Trophoblast cell (in vitro differentiated cells and primary cell): ENCODE measurements at regions not wholly inside any gene's neighbourhood (a gene's known extent, or its start where the extent isn't known, plus 50 kb on each side); places are given as distances from the start of the nearest gene placed in this dataset.
A peak's percentile ranks its signal among the peaks of the same experiment; 100 is the strongest.
"Not testable (repeated sequence)": the region's sequence is repeated elsewhere in the genome, so short reads cannot be mapped to it uniquely, and the experiment has no call there.

Experiments used
- DNase-seq, 2 donors: peaks; one replicate each; pipeline ENCODE4 v3.0.0-alpha.2; 2016
- H2AFZ ChIP-seq: 2 replicates; pipeline ENCODE4 v1.6.1; 2013; ENCODE audit warnings: low read length, moderate library complexity, mild to moderate bottlenecking; ENCODE audit not compliant: insufficient read depth, poor library complexity
- H2AK5ac ChIP-seq: 2 replicates; pipeline ENCODE4 v1.6.1; 2013; ENCODE audit warnings: mild to moderate bottlenecking, low read length
- H2BK120ac ChIP-seq: 2 replicates; pipeline ENCODE4 v1.6.1; 2013; ENCODE audit warnings: low read length, mild to moderate bottlenecking, moderate library complexity; ENCODE audit not compliant: insufficient read depth, poor library complexity
- H2BK12ac ChIP-seq: 2 replicates; pipeline ENCODE4 v1.6.1; 2013; ENCODE audit warnings: mild to moderate bottlenecking, low read length, moderate library complexity
- H2BK5ac ChIP-seq: 2 replicates; pipeline ENCODE4 v1.6.1; 2013; ENCODE audit warnings: low read length, low read depth, moderate library complexity, mild to moderate bottlenecking; ENCODE audit not compliant: poor library complexity
- H3K14ac ChIP-seq: 2 replicates; pipeline ENCODE4 v1.6.1; 2013; ENCODE audit warnings: mild to moderate bottlenecking, low read length
- H3K18ac ChIP-seq: 2 replicates; pipeline ENCODE4 v1.6.1; 2013; ENCODE audit warnings: mild to moderate bottlenecking, low read length
- H3K23ac ChIP-seq: 2 replicates; pipeline ENCODE4 v1.6.1; 2013; ENCODE audit warnings: low read length
- H3K27ac ChIP-seq: 2 replicates; pipeline ENCODE4 v1.5.1; 2013; ENCODE audit warnings: low read depth, mild to moderate bottlenecking, inconsistent platforms, low read length, moderate library complexity
- H3K27me3 ChIP-seq: 2 replicates; pipeline ENCODE4 v1.6.1; 2013; ENCODE audit warnings: inconsistent platforms, mild to moderate bottlenecking, low read length, moderate library complexity; ENCODE audit not compliant: insufficient read depth
- H3K36me3 ChIP-seq, 2 experiments: 1 replicate in 1 of 2; 2 replicates in 1 of 2; pipeline ENCODE4 v1.6.1; 2013; ENCODE audit warnings: low read length in 2 of 2, mild to moderate bottlenecking in 2 of 2, moderate library complexity in 1 of 2; ENCODE audit not compliant: insufficient read depth in 2 of 2, control insufficient read depth in 1 of 2
- H3K4ac ChIP-seq: 2 replicates; pipeline ENCODE4 v1.6.1; 2013; ENCODE audit warnings: low read depth, mild to moderate bottlenecking, low read length, moderate library complexity
- H3K4me1 ChIP-seq, 2 experiments: 1 replicate in 1 of 2; 2 replicates in 1 of 2; pipeline ENCODE4 v1.6.1; 2013; ENCODE audit warnings: low read length in 2 of 2, mild to moderate bottlenecking in 2 of 2, moderate library complexity in 1 of 2; ENCODE audit not compliant: insufficient read depth in 2 of 2, control insufficient read depth in 1 of 2
- H3K4me2 ChIP-seq: 2 replicates; pipeline ENCODE4 v1.6.1; 2013; ENCODE audit warnings: inconsistent platforms, mild to moderate bottlenecking, low read length, moderate library complexity
- H3K4me3 ChIP-seq: 2 replicates; pipeline ENCODE4 v1.5.1; 2013; ENCODE audit warnings: mild to moderate bottlenecking, low read depth, low read length, inconsistent platforms
- H3K79me1 ChIP-seq: one replicate; pipeline ENCODE4 v1.6.1; 2013; ENCODE audit warnings: low read length
- H3K79me2 ChIP-seq: 2 replicates; pipeline ENCODE4 v1.6.1; 2013; ENCODE audit warnings: low read length, mild to moderate bottlenecking; ENCODE audit not compliant: control insufficient read depth, insufficient read depth, poor library complexity
- H3K9ac ChIP-seq: 2 replicates; pipeline ENCODE4 v1.6.1; 2013; ENCODE audit warnings: mild to moderate bottlenecking, low read length
- H3K9me3 ChIP-seq: 2 replicates; pipeline ENCODE4 v1.6.1; 2013; ENCODE audit warnings: low read depth, mild to moderate bottlenecking, control low read depth, inconsistent platforms, low read length; ENCODE audit not compliant: insufficient read depth
- H4K12ac ChIP-seq: 2 replicates; pipeline ENCODE4 v1.6.1; 2013; ENCODE audit warnings: low read depth, mild to moderate bottlenecking, low read length, moderate library complexity
- H4K8ac ChIP-seq: 2 replicates; pipeline ENCODE4 v1.6.1; 2013; ENCODE audit warnings: low read depth, mild to moderate bottlenecking, low read length, moderate library complexity
- H4K91ac ChIP-seq: one replicate; pipeline ENCODE4 v1.6.1; 2013; ENCODE audit warnings: low read depth, mild to moderate bottlenecking, low read length, moderate library complexity
- WGBS: extraction: QIAGEN DNeasy Blood & Tissue Kit; methylation state at CpG from one replicate; pipeline ENCODE4 v1.1.7; 2013; ENCODE audit warnings: missing lambda C conversion rate; ENCODE audit not compliant: insufficient read length, insufficient coverage; ENCODE audit errors: extremely low coverage; 5-methylcytosine and 5-hydroxymethylcytosine counted together

DNA sequence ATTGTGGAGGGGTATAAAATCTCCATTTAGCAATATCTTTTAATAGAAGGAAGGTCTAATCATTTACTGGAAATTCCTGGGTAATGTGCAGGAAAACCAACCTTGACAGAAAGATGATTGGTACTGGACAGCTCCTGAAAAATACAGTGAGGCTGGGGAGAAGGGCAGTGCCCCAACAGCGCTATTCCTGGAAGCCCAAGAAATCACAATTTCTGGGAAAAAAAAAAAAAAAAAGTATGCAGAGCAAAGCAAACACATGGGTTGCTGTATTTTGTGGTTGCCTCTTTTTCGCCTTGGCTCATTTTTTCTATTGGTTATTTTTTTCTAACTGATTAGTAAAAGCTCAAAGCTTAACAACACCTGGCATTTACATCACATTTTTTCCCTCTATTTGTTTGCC is 249.7 kb downstream of the ENC1 start:
- no peak overlapping the region for H2AFZ ChIP-seq
- no peak overlapping the region for H2BK12ac ChIP-seq
- H3K79me1 ChIP-seq = peaks cover 26% of the 10 kb centered on the region
- H3K23ac ChIP-seq = no peak overlapping the region
- H3K27ac ChIP-seq = no peak overlapping the region
- no peak overlapping the region for H3K4ac ChIP-seq
- peaks cover 2% of the 10 kb centered on the region for H3K79me2 ChIP-seq
- H3K4me1 ChIP-seq = peaks cover 16 to 22% of the 10 kb centered on the region in 2 experiments
- no peak overlapping the region for H4K8ac ChIP-seq
- H4K91ac ChIP-seq = no peak overlapping the region
- no peak overlapping the region for H3K9ac ChIP-seq
- no peak overlapping the region for H4K12ac ChIP-seq
- no peaks in the 10 kb centered on the region for H3K9me3 ChIP-seq
- H3K4me3 ChIP-seq = no peak overlapping the region
- no peak overlapping the region for H3K18ac ChIP-seq
- H2BK5ac ChIP-seq = no peak overlapping the region
- no peak overlapping the region for H2AK5ac ChIP-seq
- H3K14ac ChIP-seq = no peak overlapping the region
- H3K36me3 ChIP-seq = no peaks in the 10 kb centered on the region
- no peak overlapping the region for H2BK120ac ChIP-seq
- no peak for DNase-seq
- no CpG with 5 or more reads among the region's 2 CpGs for WGBS
- no peaks in the 10 kb centered on the region for H3K27me3 ChIP-seq
- no peak overlapping the region for H3K4me2 ChIP-seq

DNA sequence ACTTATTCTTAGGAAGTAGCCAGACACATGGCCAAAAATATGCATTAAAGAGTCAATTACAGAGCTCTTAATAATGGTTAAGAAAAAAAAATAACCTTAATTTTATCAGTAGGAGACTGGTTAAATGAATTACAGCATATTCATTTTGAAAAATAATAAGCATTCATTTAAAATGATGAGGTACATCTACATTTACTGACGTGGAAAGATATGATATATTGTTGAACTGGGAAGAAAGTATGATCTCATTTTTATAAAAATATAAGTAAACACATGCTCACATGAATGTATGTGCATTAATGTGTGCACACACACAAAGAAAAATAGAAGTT is 250.3 kb downstream of the ENC1 start:
- no peak overlapping the region for H3K9ac ChIP-seq
- no peak overlapping the region for H3K23ac ChIP-seq
- H2BK120ac ChIP-seq = no peak overlapping the region
- H3K14ac ChIP-seq = no peak overlapping the region
- H3K18ac ChIP-seq = no peak overlapping the region
- WGBS = no CpG with 5 or more reads among the region's 1 CpG
- no peak overlapping the region for H4K91ac ChIP-seq
- no peak for DNase-seq
- no peak overlapping the region for H2AFZ ChIP-seq
- no peak overlapping the region for H4K12ac ChIP-seq
- H2AK5ac ChIP-seq = no peak overlapping the region
- peaks cover 25% of the 10 kb centered on the region for H3K79me1 ChIP-seq
- H4K8ac ChIP-seq = no peak overlapping the region
- H3K36me3 ChIP-seq = no peaks in the 10 kb centered on the region
- peaks cover 2% of the 10 kb centered on the region for H3K79me2 ChIP-seq
- no peak overlapping the region for H3K4ac ChIP-seq
- no peak overlapping the region for H2BK12ac ChIP-seq
- H2BK5ac ChIP-seq = no peak overlapping the region
- H3K27ac ChIP-seq = no peak overlapping the region
- H3K9me3 ChIP-seq = no peaks in the 10 kb centered on the region
- H3K27me3 ChIP-seq = no peaks in the 10 kb centered on the region
- peaks cover 13 to 17% of the 10 kb centered on the region in 2 experiments for H3K4me1 ChIP-seq
- no peak overlapping the region for H3K4me3 ChIP-seq
- H3K4me2 ChIP-seq = no peak overlapping the region

DNA sequence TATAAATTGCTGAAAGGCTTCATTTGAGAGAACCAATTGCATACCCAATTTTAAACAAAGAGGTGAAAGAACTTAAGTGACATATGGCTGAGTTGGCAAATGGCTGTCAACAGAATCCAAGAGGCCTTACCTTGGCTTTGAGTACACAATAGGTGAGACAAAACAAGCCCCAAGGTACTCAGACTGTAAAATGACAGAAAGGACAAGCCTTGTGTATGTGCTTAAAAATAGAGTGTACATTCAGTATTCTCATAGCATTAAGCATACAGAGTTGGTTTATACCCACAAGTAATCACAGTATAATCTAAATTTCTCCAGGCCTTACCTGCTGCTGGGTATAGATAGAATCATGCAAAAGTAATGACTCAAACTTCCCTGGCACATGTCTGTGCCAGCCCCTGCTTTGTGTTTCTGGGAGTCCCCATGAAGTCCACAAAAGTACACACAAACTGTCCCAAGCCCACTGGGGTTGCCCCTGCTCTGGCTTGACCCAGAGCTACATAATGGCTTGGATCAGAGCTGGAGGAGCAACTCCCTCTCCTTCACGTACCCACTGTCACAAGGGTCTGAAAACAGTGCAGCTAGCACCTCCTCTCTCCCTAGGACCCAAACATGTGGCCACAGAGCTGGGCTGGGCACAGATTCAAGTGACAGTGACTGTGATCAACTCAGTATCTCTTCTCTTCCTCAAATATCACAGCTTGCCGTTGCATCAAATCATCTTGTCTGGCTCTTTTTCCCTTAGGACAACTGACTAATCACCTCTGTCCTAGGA is 250.8 kb downstream of the ENC1 start:
- Histone ChIP-seq H2AK5ac (peak overlapping the region; percentile 11), H3K9ac (no peak overlapping the region), H3K9me3 (no peaks in the 10 kb centered on the region), H4K8ac (peak overlapping the region; percentile 2), H3K27me3 (no peaks in the 10 kb centered on the region), H3K4ac (no peak overlapping the region), H4K91ac (peak overlapping the region; percentile 21), H2BK12ac (peak overlapping the region; percentile 13), H3K4me3 (no peak overlapping the region), H2BK120ac (peak overlapping the region; percentile 4), H3K79me1 (peaks cover 20% of the 10 kb centered on the region), H3K23ac (no peak overlapping the region), H3K36me3 (no peaks in the 10 kb centered on the region), H3K14ac (peak overlapping the region; percentile 5), H2BK5ac (peak overlapping the region; percentile 10), H3K27ac (no peak overlapping the region), H3K4me2 (no peak overlapping the region), H3K18ac (no peak overlapping the region), H4K12ac (no peak overlapping the region), H3K79me2 (peaks cover 2% of the 10 kb centered on the region), H3K4me1 (peaks cover 7 to 12% of the 10 kb centered on the region in 2 experiments), H2AFZ (no peak overlapping the region)
- WGBS = no CpG with 5 or more reads among the region's 2 CpGs
- no peak for DNase-seq

- not testable (repeated sequence) for H3K14ac ChIP-seq, H4K91ac ChIP-seq, H3K9me3 ChIP-seq, H3K27me3 ChIP-seq, H3K18ac ChIP-seq, H3K36me3 ChIP-seq, H3K9ac ChIP-seq, H4K12ac ChIP-seq, H2BK120ac ChIP-seq, DNase-seq, H2BK12ac ChIP-seq, H3K23ac ChIP-seq, H3K4me2 ChIP-seq, H3K27ac ChIP-seq, H4K8ac ChIP-seq, H3K4ac ChIP-seq, H2BK5ac ChIP-seq, H2AFZ ChIP-seq, H3K79me2 ChIP-seq, H3K4me3 ChIP-seq, H2AK5ac ChIP-seq
- no CpG with 5 or more reads among the region's 2 CpGs for WGBS
- Histone ChIP-seq H3K79me1 (peaks cover 17% of the 10 kb centered on the region), H3K4me1 (peaks cover 13 to 14% of the 10 kb centered on the region in 2 experiments)
These were observed 252.1 kb downstream of the ENC1 start for GRCh38 chr5:74388411-74388810.
